H1 (cell line): ENCODE measurements at regions not wholly inside any gene's neighbourhood (a gene's known extent, or its start where the extent isn't known, plus 50 kb on each side); places are given as distances from the start of the nearest gene placed in this dataset.

Experiments
- CBX5 ChIP-seq: fragments of 300-800, 300-1000 bp; sonication (generic); IDR thresholded peaks from 2 replicates; pipeline ENCODE4 v1.7.1; 2016; ENCODE audit warnings: antibody characterized with exemption, low read length, low read depth
- CBX8 ChIP-seq: fragments of 300-800, 300-1000 bp; sonication (generic); IDR thresholded peaks from 2 replicates; pipeline ENCODE4 v1.7.1; 2016; ENCODE audit warnings: low read depth, low read length, borderline replicate concordance
- CHD2 ChIP-seq: IDR thresholded peaks from 2 replicates; pipeline ENCODE4 v1.6.1; 2012; ENCODE audit warnings: low read length, improper control_type of control experiment
- EP300 ChIP-seq, 2 experiments: IDR thresholded peaks; 1 replicate in 1 of 2; 2 replicates in 1 of 2; pipeline ENCODE4 v1.6.1; 2011 to 2012; ENCODE audit warnings: low read depth in 2 of 2, low read length in 2 of 2, mild to moderate bottlenecking in 2 of 2, borderline replicate concordance in 1 of 2, inconsistent platforms in 1 of 2, moderate library complexity in 1 of 2
- HDAC2 ChIP-seq, 2 experiments: fragments of 300-600 bp in 1 of 2; sonication (generic) in 1 of 2; IDR thresholded peaks; 2 replicates each; pipeline ENCODE4 v1.6.1; 2011 to 2012; ENCODE audit warnings: low read depth in 2 of 2, low read length in 2 of 2, mild to moderate bottlenecking in 2 of 2, moderate library complexity in 2 of 2, borderline replicate concordance in 1 of 2, inconsistent platforms in 1 of 2
- KDM1A ChIP-seq: fragments of 200-600, 300-600 bp; sonication (generic); IDR thresholded peaks from 2 replicates; pipeline ENCODE4 v1.7.1; 2016; ENCODE audit warnings: mild to moderate bottlenecking, low read length, borderline replicate concordance
- NRF1 ChIP-seq: IDR thresholded peaks from 2 replicates; pipeline ENCODE4 v1.6.1; 2011; ENCODE audit warnings: mild to moderate bottlenecking, low read depth, low read length, improper control_type of control experiment
- POLR2A ChIP-seq, 2 experiments: IDR thresholded peaks; 1 replicate in 1 of 2; 2 replicates in 1 of 2; pipeline ENCODE4 v1.6.1; 2011; ENCODE audit warnings: low read depth in 2 of 2, low read length in 2 of 2, mild to moderate bottlenecking in 2 of 2; ENCODE audit errors: control extremely low read depth in 1 of 2
- RAD21 ChIP-seq, 2 experiments: IDR thresholded peaks in 1 of 2; conservative IDR thresholded peaks in 1 of 2; 2 replicates each; pipeline ENCODE4 v1.6.1; 2011; ENCODE audit warnings: low read depth in 2 of 2, low read length in 2 of 2, improper control_type of control experiment in 1 of 2, inconsistent platforms in 1 of 2, mild to moderate bottlenecking in 1 of 2, moderate library complexity in 1 of 2
- RBBP5 ChIP-seq: IDR thresholded peaks from 2 replicates; pipeline ENCODE4 v1.7.1; 2012; ENCODE audit warnings: low read depth, mild to moderate bottlenecking, inconsistent platforms, low read length, moderate library complexity, borderline replicate concordance
- RNF2 ChIP-seq: fragments of 200-900, 300-1000 bp; sonication (generic); IDR thresholded peaks from 2 replicates; pipeline ENCODE4 v1.7.1; 2016; ENCODE audit warnings: borderline replicate concordance, low read depth, mild to moderate bottlenecking, antibody characterized with exemption, low read length; ENCODE audit not compliant: poor library complexity, severe bottlenecking; ENCODE audit errors: missing control alignments
- SAP30 ChIP-seq: fragments of 300-600 bp; sonication (generic); IDR thresholded peaks from 2 replicates; pipeline ENCODE4 v1.7.1; 2012; ENCODE audit warnings: low read length, moderate library complexity, mild to moderate bottlenecking, inconsistent platforms; ENCODE audit not compliant: insufficient read depth, insufficient replicate concordance
- SP2 ChIP-seq: IDR thresholded peaks from 2 replicates; pipeline ENCODE4 v1.6.1; 2012; ENCODE audit warnings: mild to moderate bottlenecking, low read length, inconsistent platforms
- SUZ12 ChIP-seq: fragments of 200-600 bp; sonication (generic); IDR thresholded peaks from 2 replicates; pipeline ENCODE4 v1.6.1; 2012; ENCODE audit warnings: mild to moderate bottlenecking, inconsistent platforms, low read length, moderate library complexity, mixed read lengths
- TCF12 ChIP-seq: IDR thresholded peaks from 2 replicates; pipeline ENCODE4 v1.6.1; 2011; ENCODE audit warnings: low read depth, mild to moderate bottlenecking, low read length
- TEAD4 ChIP-seq: IDR thresholded peaks from 2 replicates; pipeline ENCODE4 v1.6.1; 2012; ENCODE audit warnings: low read depth, low read length, inconsistent platforms, mixed read lengths
- TF ChIP-seq, protein P1 (sequence below): IDR thresholded peaks from 2 replicates; pipeline ENCODE4 v1.6.1; 2011; ENCODE audit warnings: low read length, improper control_type of control experiment

DNA sequence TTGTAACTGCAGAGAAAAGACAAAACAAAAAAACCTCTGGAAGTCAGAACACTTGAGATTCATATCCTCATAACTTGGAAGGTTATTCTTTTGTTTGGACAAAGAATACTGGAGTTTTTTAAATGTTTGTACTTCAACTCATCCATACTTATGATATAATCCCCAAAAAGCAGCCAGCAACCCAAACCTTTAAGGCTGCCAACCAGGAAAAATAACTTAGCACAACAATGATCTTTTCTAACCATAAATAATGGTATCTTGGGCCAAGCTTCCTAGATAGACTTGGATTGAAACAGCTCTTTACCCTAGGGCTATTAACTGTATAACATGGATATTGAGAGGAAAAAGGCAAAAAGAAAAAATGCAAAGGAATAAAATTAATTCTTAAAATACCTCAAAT lies 335.1 kb downstream of the LTN1 start (continued):
- TF ChIP-seq TEAD4 = no peak
- TF ChIP-seq SP2 = no peak
- no peak for TF ChIP-seq CHD2
- TF ChIP-seq SUZ12 = no peak
- TF ChIP-seq TCF12 = no peak
- TF ChIP-seq RAD21 (IDR thresholded peaks at IDR 0.05 in 1 of 2, conservative IDR thresholded peaks at IDR 0.05 in 1 of 2; ENCODE audit: low read depth in 2 of 2, low read length in 2 of 2) = no peak
- no peak for TF ChIP-seq SAP30
- no peak for TF ChIP-seq POLR2A (IDR thresholded peaks at IDR 0.05; ENCODE audit: control extremely low read depth in 1 of 2, low read depth in 2 of 2, low read length in 2 of 2)
- TF ChIP-seq CBX8 = no peak
- TF ChIP-seq EP300 (IDR thresholded peaks at IDR 0.05; ENCODE audit: borderline replicate concordance in 1 of 2, low read depth in 2 of 2, low read length in 2 of 2) = no peak
- TF ChIP-seq RBBP5 = no peak
- no peak for TF ChIP-seq CBX5
- no peak for TF ChIP-seq NRF1
- no peak for TF ChIP-seq HDAC2 (IDR thresholded peaks at IDR 0.05; ENCODE audit: borderline replicate concordance in 1 of 2, low read depth in 2 of 2, low read length in 2 of 2)
- no peak for TF ChIP-seq KDM1A
- TF ChIP-seq RNF2 = no peak
- TF ChIP-seq, protein P1, sequence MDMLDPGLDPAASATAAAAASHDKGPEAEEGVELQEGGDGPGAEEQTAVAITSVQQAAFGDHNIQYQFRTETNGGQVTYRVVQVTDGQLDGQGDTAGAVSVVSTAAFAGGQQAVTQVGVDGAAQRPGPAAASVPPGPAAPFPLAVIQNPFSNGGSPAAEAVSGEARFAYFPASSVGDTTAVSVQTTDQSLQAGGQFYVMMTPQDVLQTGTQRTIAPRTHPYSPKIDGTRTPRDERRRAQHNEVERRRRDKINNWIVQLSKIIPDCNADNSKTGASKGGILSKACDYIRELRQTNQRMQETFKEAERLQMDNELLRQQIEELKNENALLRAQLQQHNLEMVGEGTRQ = no peak
